ENCODE measurements at regions not wholly inside any gene's neighbourhood (a gene's known extent, or its start where the extent isn't known, plus 50 kb on each side); places are given as distances from the start of the nearest gene placed in this dataset.

DNA sequence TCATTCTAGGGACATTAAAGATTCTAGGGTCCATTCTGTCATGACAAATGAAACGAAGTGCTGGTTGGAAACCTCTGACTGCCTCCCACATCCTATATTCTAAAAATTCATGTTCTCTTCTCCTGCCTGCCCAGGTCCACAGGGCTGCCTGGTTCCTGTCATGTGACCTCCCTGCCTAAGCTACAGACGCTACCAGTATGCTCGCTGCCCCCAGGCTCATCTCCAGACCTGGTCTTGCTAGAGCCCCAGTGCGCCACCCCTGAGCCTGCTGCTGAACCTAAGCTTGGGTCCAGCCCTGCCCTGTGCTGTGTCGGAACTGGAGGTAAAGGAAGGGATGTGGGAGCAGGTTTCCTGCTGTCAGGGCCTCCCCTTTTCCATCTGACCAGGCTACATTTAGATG lies 231.6 kb upstream of the CDH5 start:
- Mint-ChIP-seq H3K4me1 (no peaks in the 10 kb centered on the region), H3K36me3 (no peaks in the 10 kb centered on the region)
- no peak overlapping the region for H3K27ac ChIP-seq (ENCODE audit: low read length)

GRCh38 chr16:66133643-66134338 lies 232.7 kb upstream of the CDH5 start:
- WGBS (ENCODE audit: insufficient coverage) = 67% methylated on average over 1 of the region's 6 CpGs
- Mint-ChIP-seq H3K27ac (no peak overlapping the region), H3K4me3 (no peak overlapping the region), H3K9me3 (no peaks in the 10 kb centered on the region), H3K4me1 (no peaks in the 10 kb centered on the region), H3K27me3 (peaks cover 18 to 22% of the 10 kb centered on the region in 2 donors), H3K36me3 (no peaks in the 10 kb centered on the region)
- CTCF ChIA-PET = no interaction called here
- Histone ChIP-seq H3K4me1 (ENCODE audit: control insufficient read depth in 1 of 2, extremely low read depth in 1 of 2, insufficient read depth in 2 of 2, low read length in 2 of 2) (no peaks in the 10 kb centered on the region), H3K36me3 (ENCODE audit: control insufficient read depth in 2 of 2, extremely low read depth in 1 of 2, insufficient read depth in 1 of 2, low read length in 1 of 2) (no peaks in the 10 kb centered on the region), H3K27me3 (replicated peaks in 1 of 2; ENCODE audit: control insufficient read depth in 2 of 2, extremely low read depth in 1 of 2, insufficient read depth in 2 of 2, low read length in 1 of 2) (peaks cover 0 to 24% of the 10 kb centered on the region in 2 experiments), H3K27ac (ENCODE audit: low read length) (no peak overlapping the region), H3K4me3 (ENCODE audit: control insufficient read depth in 1 of 2, extremely low read depth in 1 of 2, low read length in 1 of 2) (no peak overlapping the region), H3K9me3 (no peaks in the 10 kb centered on the region)
- DNase-seq (no peak), ATAC-seq (replicated peaks in 1 of 4) (no peak)
- POLR2A ChIA-PET = no interaction called here

More for the DNA sequence above, 231.6 kb upstream of the CDH5 start:
- H3K27me3 ChIP-seq (replicated peaks in 1 of 2; ENCODE audit: control insufficient read depth in 2 of 2, extremely low read depth in 1 of 2, insufficient read depth in 2 of 2, low read length in 1 of 2) = peaks cover 0 to 21% of the 10 kb centered on the region in 2 experiments
- Mint-ChIP-seq H3K4me3 (no peak overlapping the region), H3K27ac (no peak overlapping the region), H3K27me3 (peaks cover 8 to 15% of the 10 kb centered on the region in 2 donors), H3K9me3 (no peaks in the 10 kb centered on the region)
- H3K36me3 ChIP-seq (ENCODE audit: control insufficient read depth in 2 of 2, extremely low read depth in 1 of 2, insufficient read depth in 1 of 2, low read length in 1 of 2) = no peaks in the 10 kb centered on the region
- no peak overlapping the region for H3K4me3 ChIP-seq (ENCODE audit: control insufficient read depth in 1 of 2, extremely low read depth in 1 of 2, low read length in 1 of 2)
- 0% methylated on average over 1 of the region's 5 CpGs for WGBS (ENCODE audit: insufficient coverage)
- DNase-seq = no peak
- H3K9me3 ChIP-seq = no peaks in the 10 kb centered on the region
- CTCF ChIA-PET = no interaction called here
- POLR2A ChIA-PET = no interaction called here
- ATAC-seq (replicated peaks in 1 of 4) = no peak
- no peaks in the 10 kb centered on the region for H3K4me1 ChIP-seq (ENCODE audit: control insufficient read depth in 1 of 2, extremely low read depth in 1 of 2, insufficient read depth in 2 of 2, low read length in 2 of 2)

DNA sequence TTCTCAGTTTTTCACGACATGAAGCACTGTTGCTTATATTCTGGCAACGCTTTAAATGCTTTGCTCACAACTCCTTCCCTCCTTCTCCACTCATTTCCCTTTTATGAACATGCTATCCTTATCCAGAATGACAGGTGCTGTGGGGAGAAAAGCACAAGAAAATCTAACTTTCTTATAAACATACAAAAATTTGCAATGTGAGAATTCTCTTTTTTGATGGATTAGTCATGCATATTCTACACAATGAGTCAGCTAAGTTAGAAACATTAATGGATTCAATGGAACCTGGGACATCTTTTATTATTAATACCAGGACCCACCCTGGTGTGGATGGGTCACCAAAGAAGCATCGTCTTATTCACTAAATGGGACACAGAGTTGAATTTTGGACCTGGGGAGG lies 234.6 kb upstream of the CDH5 start:
- Histone ChIP-seq H3K27ac (ENCODE audit: low read length) (no peak overlapping the region), H3K27me3 (replicated peaks in 1 of 2; ENCODE audit: control insufficient read depth in 2 of 2, extremely low read depth in 1 of 2, insufficient read depth in 2 of 2, low read length in 1 of 2) (peaks cover 2 to 39% of the 10 kb centered on the region in 2 experiments), H3K4me3 (ENCODE audit: control insufficient read depth in 1 of 2, extremely low read depth in 1 of 2, low read length in 1 of 2) (no peak overlapping the region), H3K36me3 (ENCODE audit: control insufficient read depth in 2 of 2, extremely low read depth in 1 of 2, insufficient read depth in 1 of 2, low read length in 1 of 2) (no peaks in the 10 kb centered on the region), H3K9me3 (no peaks in the 10 kb centered on the region), H3K4me1 (ENCODE audit: control insufficient read depth in 1 of 2, extremely low read depth in 1 of 2, insufficient read depth in 2 of 2, low read length in 2 of 2) (no peaks in the 10 kb centered on the region)
- no peak overlapping the region for H3K4me3 Mint-ChIP-seq
- H3K36me3 Mint-ChIP-seq = no peaks in the 10 kb centered on the region
- no peaks in the 10 kb centered on the region for H3K4me1 Mint-ChIP-seq
- DNase-seq = no peak
- ChIA-PET CTCF (no interaction called here), POLR2A (no interaction called here)
- H3K27me3 Mint-ChIP-seq = peaks cover 33 to 41% of the 10 kb centered on the region in 2 donors
- H3K9me3 Mint-ChIP-seq = no peaks in the 10 kb centered on the region
- no peak for ATAC-seq (replicated peaks in 1 of 4)
- H3K27ac Mint-ChIP-seq = no peak overlapping the region
- no CpG with 5 or more reads among the region's 3 CpGs for WGBS (ENCODE audit: insufficient coverage)

GRCh38 chr16:66131156-66131807 lies 235.2 kb upstream of the CDH5 start:
- no peaks in the 10 kb centered on the region for H3K36me3 ChIP-seq (ENCODE audit: control insufficient read depth in 2 of 2, extremely low read depth in 1 of 2, insufficient read depth in 1 of 2, low read length in 1 of 2)
- no peak overlapping the region for H3K4me3 Mint-ChIP-seq
- peaks cover 37 to 47% of the 10 kb centered on the region in 2 donors for H3K27me3 Mint-ChIP-seq
- POLR2A ChIA-PET = no interaction called here
- H3K4me3 ChIP-seq (ENCODE audit: control insufficient read depth in 1 of 2, extremely low read depth in 1 of 2, low read length in 1 of 2) = no peak overlapping the region
- H3K27me3 ChIP-seq (replicated peaks in 1 of 2; ENCODE audit: control insufficient read depth in 2 of 2, extremely low read depth in 1 of 2, insufficient read depth in 2 of 2, low read length in 1 of 2) = peaks cover 2 to 39% of the 10 kb centered on the region in 2 experiments
- 72% methylated on average over 3 of the region's 5 CpGs for WGBS (ENCODE audit: insufficient coverage)
- no peak for DNase-seq
- H3K4me1 Mint-ChIP-seq = no peaks in the 10 kb centered on the region
- no peaks in the 10 kb centered on the region for H3K36me3 Mint-ChIP-seq
- ATAC-seq (replicated peaks in 1 of 4) = no peak
- H3K9me3 ChIP-seq = no peaks in the 10 kb centered on the region
- H3K4me1 ChIP-seq (ENCODE audit: control insufficient read depth in 1 of 2, extremely low read depth in 1 of 2, insufficient read depth in 2 of 2, low read length in 2 of 2) = no peaks in the 10 kb centered on the region
- CTCF ChIA-PET = no interaction called here
- H3K27ac ChIP-seq (ENCODE audit: low read length) = no peak overlapping the region
- no peak overlapping the region for H3K27ac Mint-ChIP-seq
- no peaks in the 10 kb centered on the region for H3K9me3 Mint-ChIP-seq

- no CpG with 5 or more reads among the region's 5 CpGs for WGBS (ENCODE audit: insufficient coverage)
- ChIA-PET POLR2A (no interaction called here), CTCF (no interaction called here)
- H3K27me3 Mint-ChIP-seq = peaks cover 44 to 54% of the 10 kb centered on the region in 2 donors
- Histone ChIP-seq H3K9me3 (no peaks in the 10 kb centered on the region), H3K4me3 (ENCODE audit: control insufficient read depth in 1 of 2, extremely low read depth in 1 of 2, low read length in 1 of 2) (no peak overlapping the region), H3K4me1 (ENCODE audit: control insufficient read depth in 1 of 2, extremely low read depth in 1 of 2, insufficient read depth in 2 of 2, low read length in 2 of 2) (no peaks in the 10 kb centered on the region), H3K36me3 (ENCODE audit: control insufficient read depth in 2 of 2, extremely low read depth in 1 of 2, insufficient read depth in 1 of 2, low read length in 1 of 2) (no peaks in the 10 kb centered on the region), H3K27me3 (replicated peaks in 1 of 2; ENCODE audit: control insufficient read depth in 2 of 2, extremely low read depth in 1 of 2, insufficient read depth in 2 of 2, low read length in 1 of 2) (peaks cover 2 to 44% of the 10 kb centered on the region in 2 experiments), H3K27ac (ENCODE audit: low read length) (no peak overlapping the region)
- no peaks in the 10 kb centered on the region for H3K4me1 Mint-ChIP-seq
- H3K9me3 Mint-ChIP-seq = no peaks in the 10 kb centered on the region
- no peaks in the 10 kb centered on the region for H3K36me3 Mint-ChIP-seq
- ATAC-seq (replicated peaks in 1 of 4) (no peak), DNase-seq (no peak)
- H3K4me3 Mint-ChIP-seq = no peak overlapping the region
- no peak overlapping the region for H3K27ac Mint-ChIP-seq
Observed at GRCh38 chr16:66130296-66130905, 236.1 kb upstream of the CDH5 start.

- no peak for ATAC-seq (replicated peaks in 1 of 4)
- no peak for DNase-seq
- Histone ChIP-seq H3K36me3 (ENCODE audit: control insufficient read depth in 2 of 2, extremely low read depth in 1 of 2, insufficient read depth in 1 of 2, low read length in 1 of 2) (no peaks in the 10 kb centered on the region), H3K9me3 (no peaks in the 10 kb centered on the region), H3K27me3 (replicated peaks in 1 of 2; ENCODE audit: control insufficient read depth in 2 of 2, extremely low read depth in 1 of 2, insufficient read depth in 2 of 2, low read length in 1 of 2) (peaks cover 2 to 38% of the 10 kb centered on the region in 2 experiments), H3K27ac (ENCODE audit: low read length) (no peak overlapping the region), H3K4me3 (ENCODE audit: control insufficient read depth in 1 of 2, extremely low read depth in 1 of 2, low read length in 1 of 2) (no peak overlapping the region), H3K4me1 (ENCODE audit: control insufficient read depth in 1 of 2, extremely low read depth in 1 of 2, insufficient read depth in 2 of 2, low read length in 2 of 2) (no peaks in the 10 kb centered on the region)
- ChIA-PET CTCF (no interaction called here), POLR2A (no interaction called here)
- no peak overlapping the region for H3K4me3 Mint-ChIP-seq
- no peaks in the 10 kb centered on the region for H3K4me1 Mint-ChIP-seq
- 88% methylated on average over 1 of the region's 4 CpGs for WGBS (ENCODE audit: insufficient coverage)
- no peaks in the 10 kb centered on the region for H3K9me3 Mint-ChIP-seq
- no peaks in the 10 kb centered on the region for H3K36me3 Mint-ChIP-seq
- no peak overlapping the region for H3K27ac Mint-ChIP-seq
- peaks cover 51 to 60% of the 10 kb centered on the region in 2 donors for H3K27me3 Mint-ChIP-seq
Observed at GRCh38 chr16:66129196-66129595, 237.3 kb upstream of the CDH5 start.

Measured in T-cell (primary cell).